ENCODE measurements at regions not wholly inside any gene's neighbourhood (a gene's known extent, or its start where the extent isn't known, plus 50 kb on each side); places are given as distances from the start of the nearest gene placed in this dataset.

- no peak for TF ChIP-seq TEAD4 (IDR thresholded peaks at IDR 0.05)
- no peak for TF ChIP-seq NFIC (IDR thresholded peaks at IDR 0.05)
- no peak for TF ChIP-seq TAF1 (IDR thresholded peaks at IDR 0.05; ENCODE audit: low read depth)
- TF ChIP-seq USF1 (IDR thresholded peaks at IDR 0.05): no peak
- no peak for TF ChIP-seq REST (IDR thresholded peaks at IDR 0.05; ENCODE audit: low read depth)
- no peak for TF ChIP-seq ZBTB7A (IDR thresholded peaks at IDR 0.05; ENCODE audit: low read depth)
- TF ChIP-seq FOXM1 (IDR thresholded peaks at IDR 0.05; ENCODE audit: borderline replicate concordance, low read depth): no peak
- TF ChIP-seq CREB1 (IDR thresholded peaks at IDR 0.05; ENCODE audit: low read depth): no peak
- no peak for TF ChIP-seq RAD21 (IDR thresholded peaks at IDR 0.05; ENCODE audit: low read depth)
- no peak for TF ChIP-seq EP300 (IDR thresholded peaks at IDR 0.05; ENCODE audit: borderline replicate concordance)
- no peak for TF ChIP-seq YY1 (IDR thresholded peaks at IDR 0.05; ENCODE audit: low read depth)
- TF ChIP-seq TCF12 (IDR thresholded peaks at IDR 0.05; ENCODE audit: low read depth): no peak
Observed at GRCh38 chr10:23829556-23829955, 379.4 kb upstream of the KIAA1217 start.

All from Ishikawa (cell line).